ENCODE measurements at regions not wholly inside any gene's neighbourhood (a gene's known extent, or its start where the extent isn't known, plus 50 kb on each side); places are given as distances from the start of the nearest gene placed in this dataset.

DNA sequence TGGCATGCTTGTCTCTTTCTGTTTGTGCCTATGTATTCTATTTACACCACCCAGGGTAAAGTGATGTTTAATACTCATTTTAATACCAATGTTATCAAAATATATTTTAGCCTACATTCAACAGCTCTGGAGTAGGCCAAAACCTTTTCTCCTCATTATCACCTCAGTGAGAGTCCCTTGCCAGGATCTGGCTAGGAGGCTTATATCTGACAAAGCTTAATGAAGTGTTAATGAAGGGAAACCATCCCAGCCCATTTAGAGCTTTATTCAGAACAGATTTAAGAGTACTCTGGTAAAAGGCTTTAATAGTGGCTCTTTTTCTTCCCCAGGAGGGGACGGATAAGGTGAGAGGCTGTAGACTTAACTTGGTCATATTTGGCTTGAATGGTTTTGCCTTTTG is 137.6 kb downstream of the GRIN2B start:
- H2AFZ ChIP-seq (ENCODE audit: low read length) = no peak overlapping the region
- no peaks in the 10 kb centered on the region for H3K4me1 ChIP-seq (ENCODE audit: insufficient read depth, low read length, severe bottlenecking)
- H3K4me3 ChIP-seq (ENCODE audit: low read depth, low read length, poor library complexity, severe bottlenecking) = no peak overlapping the region
- no peaks in the 10 kb centered on the region for H3K79me2 ChIP-seq (ENCODE audit: insufficient read depth, low read length)
- H3K36me3 ChIP-seq (ENCODE audit: insufficient read depth, low read length) = no peaks in the 10 kb centered on the region
- H3K9me3 ChIP-seq (ENCODE audit: low read length) = no peaks in the 10 kb centered on the region
- no peak for TF ChIP-seq EZH2 (IDR thresholded peaks at IDR 0.05; ENCODE audit: borderline replicate concordance, low read length)
- TF ChIP-seq, protein P1, sequence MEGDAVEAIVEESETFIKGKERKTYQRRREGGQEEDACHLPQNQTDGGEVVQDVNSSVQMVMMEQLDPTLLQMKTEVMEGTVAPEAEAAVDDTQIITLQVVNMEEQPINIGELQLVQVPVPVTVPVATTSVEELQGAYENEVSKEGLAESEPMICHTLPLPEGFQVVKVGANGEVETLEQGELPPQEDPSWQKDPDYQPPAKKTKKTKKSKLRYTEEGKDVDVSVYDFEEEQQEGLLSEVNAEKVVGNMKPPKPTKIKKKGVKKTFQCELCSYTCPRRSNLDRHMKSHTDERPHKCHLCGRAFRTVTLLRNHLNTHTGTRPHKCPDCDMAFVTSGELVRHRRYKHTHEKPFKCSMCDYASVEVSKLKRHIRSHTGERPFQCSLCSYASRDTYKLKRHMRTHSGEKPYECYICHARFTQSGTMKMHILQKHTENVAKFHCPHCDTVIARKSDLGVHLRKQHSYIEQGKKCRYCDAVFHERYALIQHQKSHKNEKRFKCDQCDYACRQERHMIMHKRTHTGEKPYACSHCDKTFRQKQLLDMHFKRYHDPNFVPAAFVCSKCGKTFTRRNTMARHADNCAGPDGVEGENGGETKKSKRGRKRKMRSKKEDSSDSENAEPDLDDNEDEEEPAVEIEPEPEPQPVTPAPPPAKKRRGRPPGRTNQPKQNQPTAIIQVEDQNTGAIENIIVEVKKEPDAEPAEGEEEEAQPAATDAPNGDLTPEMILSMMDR (IDR thresholded peaks at IDR 0.05; ENCODE audit: low read length) = no peak
- H3K27ac ChIP-seq (ENCODE audit: low read depth, low read length, poor library complexity, severe bottlenecking) = no peak overlapping the region
- H3K9ac ChIP-seq (ENCODE audit: low read length) = no peak overlapping the region
- H3K9me2 ChIP-seq (ENCODE audit: low read depth, low read length) = no peaks in the 10 kb centered on the region
- H3K4me2 ChIP-seq (ENCODE audit: low read length) = no peak overlapping the region
- H3K27me3 ChIP-seq (ENCODE audit: insufficient read depth, low read length) = no peaks in the 10 kb centered on the region
- no peaks in the 10 kb centered on the region for H4K20me1 ChIP-seq (ENCODE audit: insufficient read depth, low read length)
- no peaks in the 10 kb centered on the region for H3F3A ChIP-seq (ENCODE audit: insufficient read depth, low read length)

DNA sequence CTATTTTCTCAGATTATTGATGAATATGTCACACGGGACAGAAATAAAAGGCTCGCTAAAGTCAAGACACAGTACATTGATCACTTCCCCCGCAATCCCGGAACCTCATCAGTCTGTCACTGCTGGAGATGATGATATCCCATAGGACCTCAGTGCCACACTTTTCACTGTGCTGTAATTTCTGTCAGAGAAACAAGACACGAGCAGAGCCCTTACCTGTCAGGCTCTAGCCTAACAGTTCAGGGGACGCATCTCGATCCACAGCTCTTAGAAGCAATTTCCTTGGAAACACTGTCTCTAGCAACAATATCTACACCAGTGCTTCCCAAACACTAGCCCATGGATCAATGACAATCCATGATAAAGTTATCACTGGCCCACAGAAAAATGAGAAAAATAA is 140.0 kb downstream of the GRIN2B start:
- Histone ChIP-seq H3K9ac (ENCODE audit: low read length) (no peak overlapping the region), H3K4me1 (ENCODE audit: insufficient read depth, low read length, severe bottlenecking) (no peaks in the 10 kb centered on the region), H2AFZ (ENCODE audit: low read length) (no peak overlapping the region), H3K79me2 (ENCODE audit: insufficient read depth, low read length) (no peaks in the 10 kb centered on the region), H3K4me2 (ENCODE audit: low read length) (no peak overlapping the region), H3K27me3 (ENCODE audit: insufficient read depth, low read length) (no peaks in the 10 kb centered on the region), H3K27ac (ENCODE audit: low read depth, low read length, poor library complexity, severe bottlenecking) (no peak overlapping the region), H3F3A (ENCODE audit: insufficient read depth, low read length) (no peaks in the 10 kb centered on the region), H4K20me1 (ENCODE audit: insufficient read depth, low read length) (no peaks in the 10 kb centered on the region), H3K36me3 (ENCODE audit: insufficient read depth, low read length) (no peaks in the 10 kb centered on the region), H3K9me3 (ENCODE audit: low read length) (no peaks in the 10 kb centered on the region), H3K9me2 (ENCODE audit: low read depth, low read length) (no peaks in the 10 kb centered on the region), H3K4me3 (ENCODE audit: low read depth, low read length, poor library complexity, severe bottlenecking) (no peak overlapping the region)
- TF ChIP-seq EZH2 (IDR thresholded peaks at IDR 0.05; ENCODE audit: borderline replicate concordance, low read length) = no peak
- TF ChIP-seq, protein P1 (IDR thresholded peaks at IDR 0.05; ENCODE audit: low read length) = no peak

DNA sequence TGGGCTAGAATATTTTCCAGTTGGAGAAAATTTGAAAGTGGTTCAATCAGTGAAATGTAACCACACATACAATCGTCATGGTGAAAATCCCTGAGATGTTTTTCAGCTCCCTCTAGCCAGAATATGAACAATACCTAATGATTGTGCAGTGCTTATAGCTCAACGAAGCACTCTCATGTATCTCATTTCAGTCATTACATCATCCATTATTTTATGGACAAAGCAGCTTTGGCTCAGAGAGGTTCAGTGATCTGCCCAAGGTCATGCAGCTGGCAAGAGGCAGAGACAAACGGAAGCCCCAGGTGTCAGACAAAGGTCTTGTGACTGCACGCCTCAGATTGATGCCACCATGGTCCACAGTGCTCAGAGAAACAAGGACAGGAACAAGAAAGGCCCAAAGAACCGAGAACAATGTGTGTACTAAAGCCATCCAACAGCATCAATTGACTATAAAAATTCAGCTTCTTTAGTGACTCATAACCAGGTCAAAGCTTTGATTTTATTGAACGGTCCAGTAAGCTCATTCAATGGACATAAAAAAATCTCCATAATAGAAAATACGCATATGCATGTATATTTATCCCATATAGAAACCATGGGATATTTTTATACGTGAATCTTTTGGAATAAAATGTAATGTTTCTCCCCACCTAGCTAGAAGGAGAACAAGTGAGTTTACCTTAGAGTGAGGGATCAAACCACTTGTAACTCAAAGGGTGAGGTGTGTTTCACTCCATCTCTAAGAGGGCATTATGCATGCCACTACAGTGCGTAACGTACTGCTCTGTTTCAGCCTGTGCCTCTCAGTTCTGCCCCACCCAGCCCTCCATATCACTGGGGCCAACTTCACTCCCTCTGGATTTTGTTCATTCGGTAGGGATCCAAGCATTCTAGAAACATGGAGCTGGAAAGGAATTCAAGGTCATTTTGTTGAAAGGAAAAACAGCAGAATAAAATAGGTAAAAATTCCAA is 141.8 kb downstream of the GRIN2B start:
- Histone ChIP-seq H4K20me1 (ENCODE audit: insufficient read depth, low read length) (no peaks in the 10 kb centered on the region), H3K9ac (ENCODE audit: low read length) (no peak overlapping the region), H3K4me3 (ENCODE audit: low read depth, low read length, poor library complexity, severe bottlenecking) (no peak overlapping the region), H2AFZ (ENCODE audit: low read length) (no peak overlapping the region), H3K4me2 (ENCODE audit: low read length) (no peak overlapping the region), H3K36me3 (ENCODE audit: insufficient read depth, low read length) (no peaks in the 10 kb centered on the region), H3F3A (ENCODE audit: insufficient read depth, low read length) (no peaks in the 10 kb centered on the region), H3K79me2 (ENCODE audit: insufficient read depth, low read length) (no peaks in the 10 kb centered on the region), H3K27ac (ENCODE audit: low read depth, low read length, poor library complexity, severe bottlenecking) (no peak overlapping the region), H3K27me3 (ENCODE audit: insufficient read depth, low read length) (no peaks in the 10 kb centered on the region), H3K4me1 (ENCODE audit: insufficient read depth, low read length, severe bottlenecking) (no peaks in the 10 kb centered on the region), H3K9me3 (ENCODE audit: low read length) (no peaks in the 10 kb centered on the region), H3K9me2 (ENCODE audit: low read depth, low read length) (no peaks in the 10 kb centered on the region)
- TF ChIP-seq, protein P1 (IDR thresholded peaks at IDR 0.05; ENCODE audit: low read length) = no peak
- no peak for TF ChIP-seq EZH2 (IDR thresholded peaks at IDR 0.05; ENCODE audit: borderline replicate concordance, low read length)

Data from OCI-LY1 (cell line).